ENCODE measurements at regions not wholly inside any gene's neighbourhood (a gene's known extent, or its start where the extent isn't known, plus 50 kb on each side); places are given as distances from the start of the nearest gene placed in this dataset.
"Not testable (repeated sequence)": the region's sequence is repeated elsewhere in the genome, so short reads cannot be mapped to it uniquely, and the experiment has no call there.

- no peak for DNase-seq
Observed at GRCh38 chr7:82701949-82702348, 258.4 kb upstream of the CACNA2D1 start.

DNA sequence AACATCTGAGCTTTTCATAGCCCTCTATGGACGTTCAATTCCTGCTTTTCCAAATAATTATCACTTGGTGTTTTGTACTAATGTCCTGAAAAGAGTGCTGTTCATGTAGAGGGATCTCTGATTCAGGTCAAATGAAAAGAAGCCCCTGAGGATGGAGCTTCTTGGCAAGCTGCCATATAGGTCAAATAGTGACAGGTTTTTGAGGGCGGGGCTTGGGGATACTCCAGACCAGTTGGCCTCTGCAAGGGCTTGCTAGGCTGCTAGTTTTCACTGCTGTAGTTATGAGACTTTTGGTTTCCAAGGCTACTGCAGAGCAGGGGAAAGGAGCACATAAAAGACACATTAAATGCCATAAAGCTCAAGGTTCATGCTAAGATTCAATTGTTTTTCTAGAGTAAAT is 257.2 kb upstream of the CACNA2D1 start:
- DNase-seq: no peak

- peak; percentile 28 for DNase-seq
Observed at GRCh38 chr7:82699773-82700186, 256.2 kb upstream of the CACNA2D1 start.

GRCh38 chr7:82697897-82698296 is 254.3 kb upstream of the CACNA2D1 start:
- peak; percentile 65 for DNase-seq

- DNase-seq: no peak
Observed at GRCh38 chr7:82696631-82697030, 253.1 kb upstream of the CACNA2D1 start.

DNA sequence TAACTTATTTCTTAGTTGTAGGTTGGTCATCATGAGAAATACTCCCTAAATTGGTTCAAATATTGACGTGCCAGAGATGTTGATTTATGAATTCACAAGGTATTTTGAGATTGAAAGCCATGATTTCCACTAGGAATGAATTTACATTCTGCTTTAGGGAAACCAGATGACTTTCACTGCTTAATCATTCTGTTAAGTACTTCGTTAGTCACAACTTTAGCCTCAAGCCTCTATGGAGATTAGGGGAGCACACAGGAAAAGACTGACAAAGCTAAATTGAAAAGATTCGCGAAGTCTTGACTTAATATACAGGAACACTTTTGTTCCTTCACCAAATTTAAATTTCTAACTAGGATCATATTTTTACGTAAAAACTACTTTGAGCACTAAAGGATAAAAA is 250.4 kb upstream of the CACNA2D1 start:
- DNase-seq: no peak

DNA sequence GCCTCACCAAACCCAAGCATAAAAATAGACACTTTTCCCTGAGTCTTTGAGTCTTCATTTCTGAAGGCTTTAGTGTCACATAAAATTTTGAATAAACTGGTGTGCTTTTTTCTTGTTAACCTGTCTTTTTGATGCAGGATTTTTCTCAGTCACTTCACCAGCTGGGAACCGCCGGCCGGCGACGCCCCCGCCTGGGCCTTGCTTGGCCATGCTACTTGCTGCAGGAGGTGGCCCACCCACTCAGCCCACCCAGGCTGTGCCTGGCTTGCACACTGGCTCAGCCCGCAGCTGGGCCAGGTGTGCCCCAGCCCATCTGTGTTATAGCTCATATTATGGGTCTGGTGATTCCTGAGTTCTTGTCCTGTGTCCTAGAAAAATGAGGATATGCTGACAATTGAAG is 247.4 kb upstream of the CACNA2D1 start:
- DNase-seq: no peak

DNA sequence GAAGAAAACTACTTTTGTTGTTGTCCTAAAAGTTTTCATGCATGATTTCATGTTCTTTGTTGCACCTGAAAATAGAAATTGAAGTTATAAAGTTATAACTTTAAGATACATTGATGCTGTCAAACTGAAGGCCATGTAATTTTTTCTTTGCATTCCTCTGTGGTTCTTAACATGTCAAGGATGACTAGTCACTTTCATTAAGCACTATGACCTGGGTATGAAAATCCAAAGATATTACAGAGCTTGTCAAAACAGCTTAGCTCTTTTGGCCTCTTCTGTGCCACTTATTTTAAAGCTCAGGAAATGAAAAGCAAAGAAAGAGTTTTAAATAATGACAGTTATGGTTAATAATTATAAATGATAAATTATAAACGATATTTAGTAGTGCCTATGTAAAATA is 241.6 kb upstream of the CACNA2D1 start:
- DNase-seq: peak; percentile 6

DNA sequence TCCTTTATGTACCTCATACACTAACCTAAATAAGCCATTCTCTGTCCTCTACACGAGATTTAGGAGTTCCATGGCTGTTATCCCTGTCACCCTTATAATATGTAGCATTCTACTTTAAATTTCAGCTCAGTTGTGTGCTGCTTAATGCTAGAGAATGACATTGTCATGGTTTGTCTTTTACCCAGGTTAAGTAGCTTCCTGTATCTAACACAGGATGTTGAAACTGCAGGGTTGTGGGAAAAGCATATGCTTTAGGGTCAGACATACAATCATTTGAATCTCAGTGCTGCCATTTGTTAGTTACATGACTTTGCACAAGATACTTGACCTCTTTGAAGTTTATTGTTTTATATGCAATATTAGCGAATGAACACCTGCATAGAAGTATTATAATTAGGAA is 235.1 kb upstream of the CACNA2D1 start:
- no peak for DNase-seq

- no peak for DNase-seq
Observed at GRCh38 chr7:82678259-82678658, 234.7 kb upstream of the CACNA2D1 start.

GRCh38 chr7:82677493-82677892 is 233.9 kb upstream of the CACNA2D1 start:
- DNase-seq: peak; percentile 47

DNA sequence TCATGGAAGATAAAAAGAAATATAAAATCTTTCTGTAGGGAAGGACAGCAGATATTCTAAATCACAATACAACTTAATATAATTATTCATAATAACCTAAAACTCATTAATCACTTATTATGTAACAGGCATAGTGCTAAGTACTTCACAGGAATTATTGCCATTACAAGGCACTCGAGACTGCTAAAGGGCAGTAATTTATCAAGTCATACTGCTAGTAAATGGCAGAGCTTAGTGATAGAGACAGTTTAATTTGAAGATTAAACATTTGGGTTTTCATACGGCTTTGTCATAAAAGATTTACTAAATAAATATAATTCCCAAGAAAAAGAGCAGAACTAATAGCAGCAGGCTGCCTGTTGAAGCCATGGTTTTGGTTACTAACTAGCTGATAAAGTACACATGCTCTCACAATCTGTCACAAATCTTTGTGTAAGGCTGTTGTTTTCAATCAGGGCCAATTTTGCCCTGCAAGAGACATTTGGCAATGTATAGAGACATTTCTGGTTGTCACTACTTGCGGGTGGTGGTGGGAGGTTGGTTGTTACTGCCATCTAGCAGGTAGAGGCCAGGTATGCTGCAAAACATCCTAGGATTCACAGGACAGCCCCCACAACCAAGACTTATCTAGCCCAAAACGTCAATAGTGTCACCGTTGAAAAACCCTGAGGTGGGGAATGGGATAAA is 233.3 kb upstream of the CACNA2D1 start:
- DNase-seq: no peak

DNA sequence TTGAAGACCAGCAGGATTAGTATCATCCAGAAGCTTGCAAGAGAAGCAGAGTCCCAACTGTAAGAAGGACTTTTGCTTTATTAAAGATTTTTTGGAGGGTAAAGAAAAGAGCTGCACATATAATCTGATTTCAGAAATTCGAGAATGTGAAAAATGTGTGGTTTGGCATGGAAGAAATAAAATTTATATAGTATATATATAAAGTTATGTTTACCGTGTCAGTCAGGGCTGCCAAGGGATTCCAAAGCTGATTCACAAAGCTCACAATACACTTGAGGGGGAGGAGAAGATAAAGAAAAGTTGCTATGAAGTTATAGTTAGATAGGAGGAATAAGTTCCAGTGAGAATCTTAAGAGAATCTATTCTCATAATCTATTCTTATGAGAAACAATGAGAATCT is 231.8 kb upstream of the CACNA2D1 start:
- DNase-seq: peak; percentile 33

DNA sequence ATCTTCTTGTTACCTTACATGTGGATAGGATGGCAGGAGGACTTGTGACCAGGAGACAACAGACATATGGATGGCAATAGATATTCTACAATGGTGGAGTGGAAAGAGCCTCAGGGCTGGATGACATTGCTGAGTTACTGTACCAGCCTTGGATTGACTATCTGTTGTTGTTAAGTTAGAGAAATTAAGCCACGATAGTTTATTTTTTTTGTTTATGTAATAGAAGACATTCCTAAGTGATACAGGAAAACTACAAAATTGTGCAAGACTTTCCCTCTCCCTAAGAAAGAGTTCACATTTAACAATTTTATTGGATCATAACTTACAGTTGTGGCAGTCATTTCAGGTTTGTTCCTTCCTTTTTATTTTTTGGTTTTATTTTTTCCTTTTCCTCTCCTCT is 230.7 kb upstream of the CACNA2D1 start:
- DNase-seq: no peak

GRCh38 chr7:82672078-82672477 is 228.5 kb upstream of the CACNA2D1 start:
- DNase-seq: no peak

- DNase-seq: no peak
Observed at GRCh38 chr7:82669141-82669540, 225.6 kb upstream of the CACNA2D1 start.

DNA sequence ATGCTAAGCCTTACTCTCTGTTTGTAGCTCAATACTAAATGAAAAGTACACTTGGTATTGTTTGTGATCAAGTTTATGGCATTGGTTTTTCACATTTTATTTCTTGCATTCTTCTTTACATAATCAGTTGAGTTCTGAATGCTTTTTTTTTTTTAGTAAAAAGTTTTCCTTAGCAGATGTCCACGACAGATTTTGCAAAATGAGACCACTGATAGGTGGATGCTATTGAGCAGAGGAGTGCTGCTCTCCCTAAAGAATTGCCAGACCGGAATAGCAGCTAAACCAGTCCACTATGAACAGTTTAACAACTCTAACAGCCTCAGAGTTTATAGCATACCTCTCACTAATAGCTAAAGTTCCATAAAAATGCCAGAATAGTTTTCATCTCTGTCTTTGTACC is 225.1 kb upstream of the CACNA2D1 start:
- no peak for DNase-seq

DNA sequence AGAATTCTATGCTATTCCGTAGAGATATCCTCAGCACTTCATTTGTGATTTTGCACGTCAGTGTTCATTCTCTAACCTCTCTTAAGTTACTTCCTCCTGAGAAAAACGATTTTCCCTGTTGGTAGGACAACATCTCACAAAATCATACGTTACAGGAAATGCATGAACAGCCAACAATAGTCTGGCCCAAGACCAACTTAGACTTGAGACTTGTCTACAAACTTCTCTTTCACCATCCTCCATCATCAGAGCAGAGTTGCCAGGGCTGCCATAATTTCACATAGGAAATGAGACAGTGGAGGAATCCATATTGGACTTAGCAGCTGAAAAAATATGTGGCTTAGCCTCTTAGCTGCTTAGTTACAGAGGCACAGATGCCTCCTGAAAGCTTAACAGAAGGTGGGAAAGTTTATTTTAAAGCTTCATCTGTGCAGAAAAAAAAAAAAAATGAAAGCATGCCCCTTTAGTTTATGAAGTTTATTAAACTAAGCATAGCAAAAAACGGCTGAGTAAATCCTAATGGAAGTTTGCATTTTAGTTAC is 222.5 kb upstream of the CACNA2D1 start:
- DNase-seq: no peak

DNA sequence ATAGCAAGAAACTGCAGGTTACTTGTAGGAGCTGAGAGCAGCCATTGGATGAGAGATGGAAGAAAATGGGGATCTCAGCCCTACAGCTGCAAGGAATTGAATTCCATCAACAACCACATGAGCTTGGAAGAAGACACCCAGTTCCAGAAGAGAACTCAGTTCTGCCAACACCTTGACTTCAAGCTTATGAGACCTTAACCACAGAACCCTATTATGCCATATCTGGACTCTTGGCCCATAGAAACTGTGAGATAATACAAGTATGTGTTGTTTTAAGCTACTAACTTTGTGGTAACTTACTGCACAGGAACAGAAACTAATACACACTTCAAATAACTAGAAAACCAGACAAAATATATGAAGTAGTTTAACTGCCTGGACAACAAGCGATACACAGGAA is 212.4 kb upstream of the CACNA2D1 start:
- no peak for DNase-seq

DNA sequence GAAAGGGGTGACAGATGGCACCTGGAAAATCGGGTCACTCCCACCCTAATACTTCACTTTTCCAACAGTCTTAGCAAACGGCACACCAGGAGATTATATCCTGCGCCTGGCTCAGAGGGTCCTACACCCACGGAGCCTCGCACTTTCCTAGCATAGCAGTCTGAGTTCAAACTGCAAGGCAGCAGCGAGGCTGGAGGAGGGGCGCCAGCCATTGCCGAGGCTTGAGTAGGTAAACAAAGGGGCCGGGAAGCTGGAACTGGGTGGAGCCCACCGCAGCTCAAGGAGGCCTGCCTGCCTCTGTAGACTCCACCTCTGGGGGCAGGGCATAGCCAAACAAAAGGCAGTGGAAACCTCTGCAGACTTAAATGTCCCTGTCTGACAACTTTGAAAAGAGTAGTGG is 206.5 kb upstream of the CACNA2D1 start:
- not testable (repeated sequence) for DNase-seq

- DNase-seq: no peak
Observed at GRCh38 chr7:82633592-82633991, 190.0 kb upstream of the CACNA2D1 start.

GRCh38 chr7:82631998-82632397 is 188.4 kb upstream of the CACNA2D1 start:
- no peak for DNase-seq

- no peak for DNase-seq
Observed at GRCh38 chr7:82629583-82629982, 186.0 kb upstream of the CACNA2D1 start.

GRCh38 chr7:82625377-82625776 is 181.8 kb upstream of the CACNA2D1 start:
- no peak for DNase-seq

DNA sequence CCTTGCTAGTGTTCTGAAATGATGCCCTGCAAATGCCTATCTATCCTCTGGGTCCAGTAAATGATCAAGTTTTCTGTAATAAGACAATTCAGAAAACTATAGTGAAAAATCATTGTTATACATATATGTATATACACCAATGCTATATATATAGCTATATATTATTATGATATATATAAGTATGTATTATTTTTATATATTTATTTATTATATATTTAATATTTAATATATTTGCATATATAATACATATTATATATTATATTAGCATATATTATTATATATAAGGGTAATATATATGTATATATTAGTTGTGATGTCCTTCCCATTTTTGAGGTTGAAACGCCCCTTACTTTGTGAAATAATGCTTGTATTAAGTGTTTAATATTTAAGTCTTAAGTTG is 181.4 kb upstream of the CACNA2D1 start:
- no peak for DNase-seq

Data from fibroblast of skin of back (primary cell).